Stimulated activated CD8-positive, alpha-beta memory T cell treated with anti-CD3 and anti-CD28 coated beads, Interleukin-4, amount 100 ng/mL, for 48 hours (primary cell): ENCODE measurements at regions not wholly inside any gene's neighbourhood (a gene's known extent, or its start where the extent isn't known, plus 50 kb on each side); places are given as distances from the start of the nearest gene placed in this dataset.

Source experiments
- DNase-seq: peaks from one replicate; pipeline ENCODE4 v3.0.0-alpha.2; 2020

- DNase-seq, result no peak
Observed at GRCh38 chr4:164441109-164441508, 312.8 kb upstream of the SMIM31 start.

- no peak for DNase-seq
Observed at GRCh38 chr4:164442180-164442579, 311.8 kb upstream of the SMIM31 start.

GRCh38 chr4:164446516-164446915 lies 307.4 kb upstream of the SMIM31 start:
- no peak for DNase-seq

- DNase-seq, result no peak
Observed at GRCh38 chr4:164461901-164462300, 292.0 kb upstream of the SMIM31 start.

GRCh38 chr4:164462471-164462870 lies 291.5 kb upstream of the SMIM31 start:
- no peak for DNase-seq

- DNase-seq, result no peak
Observed at GRCh38 chr4:164464313-164464712, 289.6 kb upstream of the SMIM31 start.

- DNase-seq, result no peak
Observed at GRCh38 chr4:164467493-164467892, 286.4 kb upstream of the SMIM31 start.

GRCh38 chr4:164481306-164482091 lies 272.4 kb upstream of the SMIM31 start:
- DNase-seq, result no peak

GRCh38 chr4:164482092-164482404 lies 271.9 kb upstream of the SMIM31 start:
- DNase-seq, result no peak

- DNase-seq, result no peak
Observed at GRCh38 chr4:164482758-164483157, 271.2 kb upstream of the SMIM31 start.

- DNase-seq, result no peak
Observed at GRCh38 chr4:164483711-164484110, 270.2 kb upstream of the SMIM31 start.

- DNase-seq, result no peak
Observed at GRCh38 chr4:164484551-164484950, 269.4 kb upstream of the SMIM31 start.

GRCh38 chr4:164485136-164485535 lies 268.8 kb upstream of the SMIM31 start:
- DNase-seq, result no peak

- DNase-seq, result no peak
Observed at GRCh38 chr4:164488114-164488513, 265.8 kb upstream of the SMIM31 start.

- DNase-seq, result no peak
Observed at GRCh38 chr4:164501074-164501473, 252.9 kb upstream of the SMIM31 start.

- no peak for DNase-seq
Observed at GRCh38 chr4:164503874-164504273, 250.1 kb upstream of the SMIM31 start.

GRCh38 chr4:164508097-164508496 lies 245.8 kb upstream of the SMIM31 start:
- no peak for DNase-seq

- no peak for DNase-seq
Observed at GRCh38 chr4:164508771-164509170, 245.2 kb upstream of the SMIM31 start.

GRCh38 chr4:164509951-164510350 lies 244.0 kb upstream of the SMIM31 start:
- no peak for DNase-seq

- no peak for DNase-seq
Observed at GRCh38 chr4:164512124-164512523, 241.8 kb upstream of the SMIM31 start.

GRCh38 chr4:164514765-164515164 lies 239.2 kb upstream of the SMIM31 start:
- DNase-seq, result no peak

GRCh38 chr4:164524789-164525188 lies 229.1 kb upstream of the SMIM31 start:
- no peak for DNase-seq

- no peak for DNase-seq
Observed at GRCh38 chr4:164526933-164527583, 226.9 kb upstream of the SMIM31 start.

GRCh38 chr4:164529058-164529457 lies 224.9 kb upstream of the SMIM31 start:
- no peak for DNase-seq

- DNase-seq, result no peak
Observed at GRCh38 chr4:164529486-164529885, 224.4 kb upstream of the SMIM31 start.
